ENCODE measurements at regions not wholly inside any gene's neighbourhood (a gene's known extent, or its start where the extent isn't known, plus 50 kb on each side); places are given as distances from the start of the nearest gene placed in this dataset.
"Not testable (repeated sequence)": the region's sequence is repeated elsewhere in the genome, so short reads cannot be mapped to it uniquely, and the experiment has no call there.

GRCh38 chrY:6315917-6316316 lies 69.9 kb downstream of the TSPY2 start:
- H3K9me3 ChIP-seq (ENCODE audit: control insufficient read depth, low read length); H3K27ac ChIP-seq (ENCODE audit: low read length); H3K4me3 ChIP-seq (ENCODE audit: low read length); DNase-seq; H3K4me1 ChIP-seq (ENCODE audit: control insufficient read depth, insufficient read depth, low read length); intact Hi-C loops (cut with DNase I); H3K27me3 ChIP-seq (ENCODE audit: control insufficient read depth, insufficient read depth): not testable (repeated sequence)
- peak in 1 of 2 donors; percentile 64 for ATAC-seq
- WGBS, result no CpG with 5 or more reads among the region's 2 CpGs

- H3K9me3 ChIP-seq (ENCODE audit: control insufficient read depth, low read length); H3K27me3 ChIP-seq (ENCODE audit: control insufficient read depth, insufficient read depth); H3K27ac ChIP-seq (ENCODE audit: low read length); intact Hi-C loops (cut with DNase I); H3K4me1 ChIP-seq (ENCODE audit: control insufficient read depth, insufficient read depth, low read length); H3K4me3 ChIP-seq (ENCODE audit: low read length); DNase-seq: not testable (repeated sequence)
- WGBS, result no CpG with 5 or more reads among the region's 4 CpGs
- ATAC-seq, result peak in 1 of 2 donors; percentile 73
These were observed 70.4 kb downstream of the TSPY2 start for GRCh38 chrY:6316419-6316818.

DNA sequence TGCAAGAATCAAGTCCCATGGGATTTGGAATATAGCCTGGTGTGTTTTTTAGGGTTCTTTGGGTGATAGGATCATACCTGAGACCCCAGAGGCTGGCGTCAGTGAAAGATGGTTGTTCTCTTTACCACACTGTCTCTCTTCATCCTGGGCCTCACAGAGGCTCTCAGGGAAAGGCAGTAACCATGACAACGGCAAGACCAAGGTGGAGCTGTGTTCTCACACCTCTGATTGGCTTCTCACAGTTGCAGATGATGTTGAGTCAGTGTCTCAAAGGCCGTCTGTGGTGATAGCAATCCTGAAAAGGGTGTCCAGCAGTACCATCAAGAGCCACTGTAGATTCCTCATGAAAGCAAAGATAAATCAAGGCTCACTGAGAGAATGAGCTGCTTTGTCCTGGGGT lies 120.4 kb downstream of the TSPY2 start:
- H3K4me1 ChIP-seq (ENCODE audit: control insufficient read depth, insufficient read depth, low read length); H3K9me3 ChIP-seq (ENCODE audit: control insufficient read depth, low read length); H3K27me3 ChIP-seq (ENCODE audit: control insufficient read depth, insufficient read depth); DNase-seq; H3K27ac ChIP-seq (ENCODE audit: low read length); intact Hi-C loops (cut with DNase I); H3K4me3 ChIP-seq (ENCODE audit: low read length); ATAC-seq: not testable (repeated sequence)
- no CpG with 5 or more reads among the region's 3 CpGs for WGBS

- intact Hi-C loops (cut with DNase I); ATAC-seq; H3K4me1 ChIP-seq (ENCODE audit: control insufficient read depth, insufficient read depth, low read length); H3K27ac ChIP-seq (ENCODE audit: low read length); H3K9me3 ChIP-seq (ENCODE audit: control insufficient read depth, low read length); H3K27me3 ChIP-seq (ENCODE audit: control insufficient read depth, insufficient read depth); H3K4me3 ChIP-seq (ENCODE audit: low read length); DNase-seq: not testable (repeated sequence)
- 79% methylated on average over 4 of the region's 7 CpGs for WGBS
These were observed 136.6 kb downstream of the TSPY2 start for GRCh38 chrY:6382390-6383165.

DNA sequence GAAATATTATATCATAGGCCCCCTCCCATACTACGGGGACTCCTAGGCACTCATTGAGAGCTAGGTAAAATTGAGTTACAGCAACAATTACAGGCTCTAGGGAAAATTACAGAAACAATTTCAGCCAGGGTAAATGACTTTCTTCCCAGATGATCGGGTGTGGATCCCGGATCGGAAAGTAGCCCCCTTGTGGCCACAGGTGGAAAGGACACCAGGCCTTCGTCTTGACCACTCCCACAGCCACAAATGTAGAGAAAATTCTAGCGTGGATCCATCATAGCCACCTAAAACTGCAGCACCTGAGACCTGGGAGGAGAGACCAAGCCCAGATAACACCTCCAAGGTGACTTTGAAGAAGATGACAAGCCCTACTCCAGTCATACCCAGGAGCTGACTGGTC lies 142.6 kb downstream of the TSPY2 start:
- ATAC-seq; H3K4me3 ChIP-seq (ENCODE audit: low read length); H3K4me1 ChIP-seq (ENCODE audit: control insufficient read depth, insufficient read depth, low read length); H3K9me3 ChIP-seq (ENCODE audit: control insufficient read depth, low read length); H3K27ac ChIP-seq (ENCODE audit: low read length); DNase-seq; intact Hi-C loops (cut with DNase I); H3K27me3 ChIP-seq (ENCODE audit: control insufficient read depth, insufficient read depth): not testable (repeated sequence)
- no CpG with 5 or more reads among the region's 6 CpGs for WGBS

- ATAC-seq; DNase-seq; H3K27me3 ChIP-seq (ENCODE audit: control insufficient read depth, insufficient read depth); intact Hi-C loops (cut with DNase I); H3K4me3 ChIP-seq (ENCODE audit: low read length); H3K4me1 ChIP-seq (ENCODE audit: control insufficient read depth, insufficient read depth, low read length); H3K27ac ChIP-seq (ENCODE audit: low read length); H3K9me3 ChIP-seq (ENCODE audit: control insufficient read depth, low read length): not testable (repeated sequence)
- no CpG with 5 or more reads among the region's 2 CpGs for WGBS
These were observed 143.5 kb downstream of the TSPY2 start for GRCh38 chrY:6389561-6389960.

DNA sequence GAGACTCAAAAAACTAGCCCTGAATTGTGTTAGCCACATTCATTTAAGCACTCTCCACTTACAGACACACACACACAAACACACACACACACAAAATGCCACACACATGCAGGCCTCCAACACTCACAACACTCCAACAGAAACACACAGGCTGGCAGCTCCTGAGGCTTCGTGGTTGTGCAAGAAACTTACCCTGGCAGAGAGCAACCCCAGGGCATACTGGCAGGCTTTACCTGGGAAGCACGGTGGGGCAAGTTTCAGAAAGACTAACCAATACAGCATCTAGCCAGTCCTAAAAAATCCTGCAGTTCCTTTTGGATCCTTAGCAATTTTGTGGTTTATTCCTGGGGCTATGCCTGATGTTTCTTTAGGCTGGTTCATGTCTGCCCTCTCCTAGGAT lies 146.2 kb downstream of the TSPY2 start:
- H3K4me3 ChIP-seq (ENCODE audit: low read length); ATAC-seq; DNase-seq; H3K9me3 ChIP-seq (ENCODE audit: control insufficient read depth, low read length); H3K27me3 ChIP-seq (ENCODE audit: control insufficient read depth, insufficient read depth); H3K4me1 ChIP-seq (ENCODE audit: control insufficient read depth, insufficient read depth, low read length); H3K27ac ChIP-seq (ENCODE audit: low read length); intact Hi-C loops (cut with DNase I): not testable (repeated sequence)
- no CpG with 5 or more reads among the region's 2 CpGs for WGBS

DNA sequence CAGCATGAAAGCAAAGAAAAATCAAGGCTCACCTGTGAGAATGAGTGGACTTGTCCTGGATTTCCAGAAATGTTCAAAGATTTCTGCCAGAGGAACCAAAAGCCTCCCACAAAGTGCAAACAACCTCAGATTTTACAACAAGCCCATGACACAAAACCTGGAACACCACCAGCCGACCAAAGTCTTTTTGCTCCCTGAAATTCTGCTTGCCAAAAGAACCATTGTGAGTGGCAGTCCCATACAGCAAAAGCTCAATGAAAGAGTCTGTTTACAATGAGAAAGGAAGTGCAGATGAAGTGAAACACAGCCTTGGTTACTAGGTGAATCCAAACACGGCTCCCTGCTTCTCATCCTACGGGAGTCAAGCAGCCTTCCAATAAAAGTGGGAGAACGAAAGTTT lies 147.2 kb downstream of the TSPY2 start:
- intact Hi-C loops (cut with DNase I); H3K27me3 ChIP-seq (ENCODE audit: control insufficient read depth, insufficient read depth); H3K27ac ChIP-seq (ENCODE audit: low read length); DNase-seq; H3K9me3 ChIP-seq (ENCODE audit: control insufficient read depth, low read length); H3K4me3 ChIP-seq (ENCODE audit: low read length); H3K4me1 ChIP-seq (ENCODE audit: control insufficient read depth, insufficient read depth, low read length); ATAC-seq: not testable (repeated sequence)
- no CpG with 5 or more reads among the region's 4 CpGs for WGBS

GRCh38 chrY:6395042-6395441 lies 149.0 kb downstream of the TSPY2 start:
- no CpG with 5 or more reads among the region's 6 CpGs for WGBS
- DNase-seq; H3K4me3 ChIP-seq (ENCODE audit: low read length); H3K4me1 ChIP-seq (ENCODE audit: control insufficient read depth, insufficient read depth, low read length); intact Hi-C loops (cut with DNase I); H3K9me3 ChIP-seq (ENCODE audit: control insufficient read depth, low read length); H3K27me3 ChIP-seq (ENCODE audit: control insufficient read depth, insufficient read depth); ATAC-seq; H3K27ac ChIP-seq (ENCODE audit: low read length): not testable (repeated sequence)

GRCh38 chrY:6401871-6402270 lies 155.8 kb downstream of the TSPY2 start:
- H3K27me3 ChIP-seq (ENCODE audit: control insufficient read depth, insufficient read depth); H3K4me3 ChIP-seq (ENCODE audit: low read length); ATAC-seq; H3K4me1 ChIP-seq (ENCODE audit: control insufficient read depth, insufficient read depth, low read length); H3K9me3 ChIP-seq (ENCODE audit: control insufficient read depth, low read length); H3K27ac ChIP-seq (ENCODE audit: low read length); intact Hi-C loops (cut with DNase I); DNase-seq: not testable (repeated sequence)
- no CpG with 5 or more reads among the region's 2 CpGs for WGBS

DNA sequence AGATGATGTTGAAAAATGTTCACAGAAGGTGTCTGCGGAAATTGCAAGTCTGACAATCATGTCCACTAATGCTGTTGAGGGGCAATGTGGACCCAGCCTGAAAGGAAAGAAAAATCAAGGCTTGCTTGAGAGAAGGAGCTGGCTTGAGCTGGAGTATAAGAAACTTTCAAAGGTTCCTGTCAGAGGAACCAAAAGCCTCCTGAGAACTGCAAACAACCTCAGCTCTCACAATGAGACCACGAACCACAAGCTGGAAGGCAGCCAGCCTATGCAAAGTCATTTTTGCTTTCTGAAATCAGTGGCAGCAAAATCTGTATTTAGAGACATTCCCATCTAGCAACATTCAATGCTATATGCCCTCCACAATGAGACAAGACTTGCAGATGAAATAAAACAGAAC lies 160.8 kb downstream of the TSPY2 start:
- H3K9me3 ChIP-seq (ENCODE audit: control insufficient read depth, low read length); ATAC-seq; H3K27ac ChIP-seq (ENCODE audit: low read length); intact Hi-C loops (cut with DNase I); H3K4me3 ChIP-seq (ENCODE audit: low read length); H3K4me1 ChIP-seq (ENCODE audit: control insufficient read depth, insufficient read depth, low read length); DNase-seq; H3K27me3 ChIP-seq (ENCODE audit: control insufficient read depth, insufficient read depth): not testable (repeated sequence)
- WGBS, result no CpG with 5 or more reads among the region's 2 CpGs

DNA sequence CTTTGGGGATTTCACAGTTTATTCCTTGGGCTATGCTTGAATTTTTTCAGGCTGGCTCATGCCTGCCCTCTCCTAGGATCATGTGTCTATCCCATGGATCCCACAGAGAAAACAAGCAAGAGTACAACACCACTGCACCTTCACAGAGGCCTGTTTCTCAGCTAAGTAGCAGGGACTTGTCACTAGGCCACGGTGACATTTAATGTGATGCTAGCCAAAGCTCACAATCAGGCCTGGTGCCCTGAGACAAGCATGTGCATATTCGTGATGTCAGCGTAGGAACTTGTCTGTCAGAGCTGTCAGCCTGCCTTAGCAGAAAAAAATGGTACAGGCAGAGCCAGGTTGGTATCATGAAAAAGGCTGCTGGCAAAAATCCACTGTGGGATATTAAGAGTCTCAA lies 173.1 kb downstream of the TSPY2 start:
- ATAC-seq, result not testable (repeated sequence)

More for the DNA sequence above, 173.1 kb downstream of the TSPY2 start:
- H3K27me3 ChIP-seq (ENCODE audit: control insufficient read depth, insufficient read depth); H3K27ac ChIP-seq (ENCODE audit: low read length); intact Hi-C loops (cut with DNase I); DNase-seq; H3K9me3 ChIP-seq (ENCODE audit: control insufficient read depth, low read length); H3K4me3 ChIP-seq (ENCODE audit: low read length); H3K4me1 ChIP-seq (ENCODE audit: control insufficient read depth, insufficient read depth, low read length): not testable (repeated sequence)
- no CpG with 5 or more reads among the region's 3 CpGs for WGBS
